ENCODE measurements at regions not wholly inside any gene's neighbourhood (a gene's known extent, or its start where the extent isn't known, plus 50 kb on each side); places are given as distances from the start of the nearest gene placed in this dataset.

- Mint-ChIP-seq H3K9me3 (ENCODE audit: low read depth) (no peaks in the 10 kb centered on the region), H3K4me1 (no peaks in the 10 kb centered on the region), H3K36me3 (ENCODE audit: low read depth) (no peaks in the 10 kb centered on the region), H3K27ac (no peak overlapping the region), H3K4me3 (no peak overlapping the region), H3K27me3 (peaks cover 3% of the 10 kb centered on the region)
- ChIA-PET POLR2A (no interaction called here), CTCF (interaction anchor here (0.6 kb wide), 1 partner anchor 167 kb away, joined by 4 read pairs; no protein-coding TSS in a partner anchor)
- DNase-seq (no peak), ATAC-seq (no peak)
- intact Hi-C loops (cut with DNase I, micrococcal nuclease): no loop called here
Measured at GRCh38 chr4:41423117-41423516, 114.8 kb upstream of the LIMCH1 start.

- intact Hi-C loops (cut with DNase I, micrococcal nuclease): no loop called here
Measured at GRCh38 chr4:41424522-41424921, 113.4 kb upstream of the LIMCH1 start.

GRCh38 chr4:41425650-41426049 lies 112.3 kb upstream of the LIMCH1 start:
- ATAC-seq: no peak
- Mint-ChIP-seq H3K27me3 (peaks cover 3% of the 10 kb centered on the region), H3K4me3 (no peak overlapping the region), H3K9me3 (ENCODE audit: low read depth) (no peaks in the 10 kb centered on the region), H3K4me1 (no peaks in the 10 kb centered on the region), H3K36me3 (ENCODE audit: low read depth) (no peaks in the 10 kb centered on the region), H3K27ac (no peak overlapping the region)
- ChIA-PET POLR2A (no interaction called here), CTCF (no interaction called here)
- intact Hi-C loops (cut with DNase I, micrococcal nuclease): no loop called here
- no peak for DNase-seq

More at GRCh38 chr4:41424522-41424921, 113.4 kb upstream of the LIMCH1 start:
- H3K9me3 Mint-ChIP-seq (ENCODE audit: low read depth): no peaks in the 10 kb centered on the region
- H3K27ac Mint-ChIP-seq: no peak overlapping the region
- H3K36me3 Mint-ChIP-seq (ENCODE audit: low read depth): no peaks in the 10 kb centered on the region
- H3K4me1 Mint-ChIP-seq: no peaks in the 10 kb centered on the region
- POLR2A ChIA-PET: no interaction called here
- CTCF ChIA-PET: no interaction called here
- DNase-seq (no peak), ATAC-seq (no peak)
- H3K27me3 Mint-ChIP-seq: peaks cover 3% of the 10 kb centered on the region
- no peak overlapping the region for H3K4me3 Mint-ChIP-seq

- DNase-seq (no peak), ATAC-seq (no peak)
- Mint-ChIP-seq H3K9me3 (ENCODE audit: low read depth) (no peaks in the 10 kb centered on the region), H3K27ac (no peak overlapping the region), H3K4me3 (no peak overlapping the region), H3K4me1 (no peaks in the 10 kb centered on the region), H3K36me3 (ENCODE audit: low read depth) (no peaks in the 10 kb centered on the region), H3K27me3 (peaks cover 3% of the 10 kb centered on the region)
- POLR2A ChIA-PET: no interaction called here
- intact Hi-C loops (cut with DNase I, micrococcal nuclease): no loop called here
- CTCF ChIA-PET: no interaction called here
Measured at GRCh38 chr4:41426539-41426938, 111.4 kb upstream of the LIMCH1 start.

GRCh38 chr4:41427306-41427882 lies 110.6 kb upstream of the LIMCH1 start:
- Mint-ChIP-seq H3K27ac (no peak overlapping the region), H3K36me3 (ENCODE audit: low read depth) (no peaks in the 10 kb centered on the region), H3K9me3 (ENCODE audit: low read depth) (no peaks in the 10 kb centered on the region), H3K4me1 (no peaks in the 10 kb centered on the region), H3K4me3 (no peak overlapping the region), H3K27me3 (peaks cover 3% of the 10 kb centered on the region)
- ATAC-seq: no peak
- no peak for DNase-seq
- CTCF ChIA-PET: no interaction called here
- POLR2A ChIA-PET: no interaction called here
- intact Hi-C loops (cut with DNase I, micrococcal nuclease): no loop called here

GRCh38 chr4:41427931-41428600 lies 109.9 kb upstream of the LIMCH1 start:
- intact Hi-C loops (cut with DNase I, micrococcal nuclease): no loop called here
- no peaks in the 10 kb centered on the region for H3K9me3 Mint-ChIP-seq (ENCODE audit: low read depth)
- H3K4me3 Mint-ChIP-seq: no peak overlapping the region
- H3K27me3 Mint-ChIP-seq: peaks cover 3% of the 10 kb centered on the region
- no peak overlapping the region for H3K27ac Mint-ChIP-seq
- POLR2A ChIA-PET: no interaction called here
- ATAC-seq: no peak
- CTCF ChIA-PET: no interaction called here
- no peaks in the 10 kb centered on the region for H3K4me1 Mint-ChIP-seq
- H3K36me3 Mint-ChIP-seq (ENCODE audit: low read depth): no peaks in the 10 kb centered on the region
- no peak for DNase-seq

GRCh38 chr4:41428601-41429279 lies 109.2 kb upstream of the LIMCH1 start:
- no peak for ATAC-seq
- POLR2A ChIA-PET: no interaction called here
- H3K27me3 Mint-ChIP-seq: peaks cover 3% of the 10 kb centered on the region

GRCh38 chr4:41429280-41429669 lies 108.7 kb upstream of the LIMCH1 start:
- Mint-ChIP-seq H3K27me3 (peaks cover 3% of the 10 kb centered on the region), H3K4me1 (no peaks in the 10 kb centered on the region), H3K27ac (no peak overlapping the region), H3K9me3 (ENCODE audit: low read depth) (no peaks in the 10 kb centered on the region), H3K36me3 (ENCODE audit: low read depth) (no peaks in the 10 kb centered on the region), H3K4me3 (no peak overlapping the region)
- DNase-seq: no peak
- intact Hi-C loops (cut with DNase I, micrococcal nuclease): no loop called here
- ChIA-PET POLR2A (no interaction called here), CTCF (no interaction called here)
- no peak for ATAC-seq

More at GRCh38 chr4:41428601-41429279, 109.2 kb upstream of the LIMCH1 start:
- intact Hi-C loops (cut with DNase I, micrococcal nuclease): no loop called here
- DNase-seq: no peak
- CTCF ChIA-PET: no interaction called here
- H3K36me3 Mint-ChIP-seq (ENCODE audit: low read depth): no peaks in the 10 kb centered on the region
- no peak overlapping the region for H3K4me3 Mint-ChIP-seq
- H3K9me3 Mint-ChIP-seq (ENCODE audit: low read depth): no peaks in the 10 kb centered on the region
- H3K27ac Mint-ChIP-seq: no peak overlapping the region
- no peaks in the 10 kb centered on the region for H3K4me1 Mint-ChIP-seq

- intact Hi-C loops (cut with DNase I, micrococcal nuclease): no loop called here
- H3K9me3 Mint-ChIP-seq (ENCODE audit: low read depth): no peaks in the 10 kb centered on the region
- CTCF ChIA-PET: no interaction called here
- no peaks in the 10 kb centered on the region for H3K4me1 Mint-ChIP-seq
- H3K27me3 Mint-ChIP-seq: peaks cover 4% of the 10 kb centered on the region
- no peak overlapping the region for H3K27ac Mint-ChIP-seq
- POLR2A ChIA-PET: no interaction called here
- no peaks in the 10 kb centered on the region for H3K36me3 Mint-ChIP-seq (ENCODE audit: low read depth)
- ATAC-seq (no peak), DNase-seq (no peak)
- H3K4me3 Mint-ChIP-seq: no peak overlapping the region
Measured at GRCh38 chr4:41430792-41431191, 107.2 kb upstream of the LIMCH1 start.

GRCh38 chr4:41431276-41431675 lies 106.7 kb upstream of the LIMCH1 start:
- H3K27ac Mint-ChIP-seq: no peak overlapping the region
- DNase-seq (no peak), ATAC-seq (no peak)
- no peak overlapping the region for H3K4me3 Mint-ChIP-seq
- POLR2A ChIA-PET: no interaction called here
- no peaks in the 10 kb centered on the region for H3K4me1 Mint-ChIP-seq
- peaks cover 4% of the 10 kb centered on the region for H3K27me3 Mint-ChIP-seq
- H3K9me3 Mint-ChIP-seq (ENCODE audit: low read depth): no peaks in the 10 kb centered on the region
- intact Hi-C loops (cut with DNase I, micrococcal nuclease): no loop called here
- CTCF ChIA-PET: no interaction called here
- no peaks in the 10 kb centered on the region for H3K36me3 Mint-ChIP-seq (ENCODE audit: low read depth)

GRCh38 chr4:41432219-41432618 lies 105.7 kb upstream of the LIMCH1 start:
- POLR2A ChIA-PET: no interaction called here
- no peak overlapping the region for H3K27ac Mint-ChIP-seq

GRCh38 chr4:41432881-41433280 lies 105.1 kb upstream of the LIMCH1 start:
- DNase-seq (no peak), ATAC-seq (no peak)
- no peak overlapping the region for H3K27ac Mint-ChIP-seq
- ChIA-PET CTCF (no interaction called here), POLR2A (no interaction called here)
- H3K4me3 Mint-ChIP-seq: no peak overlapping the region
- H3K9me3 Mint-ChIP-seq (ENCODE audit: low read depth): no peaks in the 10 kb centered on the region
- intact Hi-C loops (cut with DNase I, micrococcal nuclease): no loop called here
- peaks cover 4% of the 10 kb centered on the region for H3K27me3 Mint-ChIP-seq
- H3K36me3 Mint-ChIP-seq (ENCODE audit: low read depth): no peaks in the 10 kb centered on the region
- no peaks in the 10 kb centered on the region for H3K4me1 Mint-ChIP-seq

More at GRCh38 chr4:41432219-41432618, 105.7 kb upstream of the LIMCH1 start:
- Mint-ChIP-seq H3K36me3 (ENCODE audit: low read depth) (no peaks in the 10 kb centered on the region), H3K4me3 (no peak overlapping the region), H3K9me3 (ENCODE audit: low read depth) (no peaks in the 10 kb centered on the region), H3K27me3 (peaks cover 4% of the 10 kb centered on the region), H3K4me1 (no peaks in the 10 kb centered on the region)
- ATAC-seq: no peak
- no peak for DNase-seq
- CTCF ChIA-PET: no interaction called here
- intact Hi-C loops (cut with DNase I, micrococcal nuclease): no loop called here
